Medulla oblongata (tissue), 1 donor: ENCODE measurements at regions not wholly inside any gene's neighbourhood (a gene's known extent, or its start where the extent isn't known, plus 50 kb on each side); places are given as distances from the start of the nearest gene placed in this dataset.
A peak's percentile ranks its signal among the peaks of the same experiment; 100 is the strongest.
"Not testable (repeated sequence)": the region's sequence is repeated elsewhere in the genome, so short reads cannot be mapped to it uniquely, and the experiment has no call there.

Experiments used
- DNase-seq: peaks from one replicate; pipeline ENCODE4 v3.0.0-alpha.2; 2015; ENCODE audit errors: extremely low spot score

GRCh38 chr6:167543602-167544497, 219.0 kb downstream of the TTLL2 start:
- DNase-seq = no peak

- DNase-seq = no peak
These were observed 221.9 kb downstream of the TTLL2 start for GRCh38 chr6:167546611-167547327.

- no peak for DNase-seq
These were observed 222.4 kb downstream of the TTLL2 start for GRCh38 chr6:167547328-167547692.

GRCh38 chr6:167547751-167548150, 222.9 kb downstream of the TTLL2 start:
- DNase-seq = no peak

GRCh38 chr6:167548451-167548850, 223.6 kb downstream of the TTLL2 start:
- no peak for DNase-seq

- DNase-seq = peak; percentile 49
These were observed 224.3 kb downstream of the TTLL2 start for GRCh38 chr6:167549213-167549612.

GRCh38 chr6:167550941-167551627, 226.2 kb downstream of the TTLL2 start:
- DNase-seq = peak; percentile 77

GRCh38 chr6:167551628-167552257, 226.9 kb downstream of the TTLL2 start:
- no peak for DNase-seq

GRCh38 chr6:167552258-167552630, 227.4 kb downstream of the TTLL2 start:
- DNase-seq = no peak

- DNase-seq = no peak
These were observed 228.3 kb downstream of the TTLL2 start for GRCh38 chr6:167552961-167553735.

- DNase-seq = no peak
These were observed 228.8 kb downstream of the TTLL2 start for GRCh38 chr6:167553736-167554119.

- DNase-seq = no peak
These were observed 230.0 kb downstream of the TTLL2 start for GRCh38 chr6:167554854-167555253.

GRCh38 chr6:167555836-167556235, 230.9 kb downstream of the TTLL2 start:
- no peak for DNase-seq

- no peak for DNase-seq
These were observed 232.8 kb downstream of the TTLL2 start for GRCh38 chr6:167557675-167558074.

- no peak for DNase-seq
These were observed 233.6 kb downstream of the TTLL2 start for GRCh38 chr6:167558246-167559177.

GRCh38 chr6:167559675-167560479, 235.0 kb downstream of the TTLL2 start:
- DNase-seq = no peak

GRCh38 chr6:167560673-167561569, 236.0 kb downstream of the TTLL2 start:
- no peak for DNase-seq

GRCh38 chr6:167562862-167563261, 238.0 kb downstream of the TTLL2 start:
- not testable (repeated sequence) for DNase-seq
